GM21528 (cell line): ENCODE measurements at regions not wholly inside any gene's neighbourhood (a gene's known extent, or its start where the extent isn't known, plus 50 kb on each side); places are given as distances from the start of the nearest gene placed in this dataset.

Experiments
- ATAC-seq: cut with Tn5 transposase; IDR thresholded peaks from one replicate; pipeline ENCODE4 v1.9.1; 2021; ENCODE audit warnings: mild to moderate bottlenecking, moderate library complexity; ENCODE audit not compliant: unreplicated experiment, low FRiP score

- ATAC-seq = no peak
These were observed 107.6 kb upstream of the FAM9C start for GRCh38 chrX:13151828-13152517.

GRCh38 chrX:13149702-13150350 is 105.4 kb upstream of the FAM9C start:
- ATAC-seq = no peak

- ATAC-seq = no peak
These were observed 103.3 kb upstream of the FAM9C start for GRCh38 chrX:13147733-13148132.

- no peak for ATAC-seq
These were observed 102.7 kb upstream of the FAM9C start for GRCh38 chrX:13147147-13147546.

- ATAC-seq = no peak
These were observed 100.7 kb upstream of the FAM9C start for GRCh38 chrX:13144927-13145655.

- no peak for ATAC-seq
These were observed 98.5 kb upstream of the FAM9C start for GRCh38 chrX:13142891-13143290.

- ATAC-seq = no peak
These were observed 95.6 kb upstream of the FAM9C start for GRCh38 chrX:13140007-13140406.

GRCh38 chrX:13131396-13132137 is 87.1 kb upstream of the FAM9C start:
- ATAC-seq = no peak

- ATAC-seq = no peak
These were observed 86.4 kb upstream of the FAM9C start for GRCh38 chrX:13130816-13131215.

- ATAC-seq = no peak
These were observed 83.7 kb upstream of the FAM9C start for GRCh38 chrX:13128104-13128503.

GRCh38 chrX:13126775-13127174 is 82.4 kb upstream of the FAM9C start:
- ATAC-seq = no peak

- no peak for ATAC-seq
These were observed 80.8 kb upstream of the FAM9C start for GRCh38 chrX:13125188-13125587.

- ATAC-seq = no peak
These were observed 79.5 kb upstream of the FAM9C start for GRCh38 chrX:13123857-13124345.

- no peak for ATAC-seq
These were observed 78.9 kb upstream of the FAM9C start for GRCh38 chrX:13123247-13123856.

- ATAC-seq = no peak
These were observed 76.7 kb upstream of the FAM9C start for GRCh38 chrX:13121020-13121555.

- ATAC-seq = no peak
These were observed 75.6 kb upstream of the FAM9C start for GRCh38 chrX:13120017-13120416.

- ATAC-seq = no peak
These were observed 75.0 kb upstream of the FAM9C start for GRCh38 chrX:13119386-13119785.

- ATAC-seq = no peak
These were observed 70.9 kb upstream of the FAM9C start for GRCh38 chrX:13115146-13115855.

GRCh38 chrX:13112499-13112898 is 68.1 kb upstream of the FAM9C start:
- no peak for ATAC-seq
